HFFc6 (cell line): ENCODE measurements at regions not wholly inside any gene's neighbourhood (a gene's known extent, or its start where the extent isn't known, plus 50 kb on each side); places are given as distances from the start of the nearest gene placed in this dataset.

Source experiments
- DNase-seq: peaks from one replicate; pipeline ENCODE4 v3.0.0-alpha.2; 2018
- H3K27ac Mint-ChIP-seq: 2 replicates; pipeline ENCODE4 v1.8.0; 2020; ENCODE audit warnings: mild to moderate bottlenecking, mixed read lengths
- H3K27me3 Mint-ChIP-seq: 2 replicates; pipeline ENCODE4 v1.8.0; 2021; ENCODE audit warnings: mild to moderate bottlenecking, moderate library complexity, mixed read lengths; ENCODE audit not compliant: insufficient read depth
- H3K36me3 Mint-ChIP-seq: 2 replicates; pipeline ENCODE4 v1.8.0; 2021; ENCODE audit warnings: low read depth, mixed read lengths
- H3K4me1 Mint-ChIP-seq: 2 replicates; pipeline ENCODE4 v1.8.0; 2020; ENCODE audit warnings: low read depth, mixed read lengths
- H3K4me3 Mint-ChIP-seq: 2 replicates; pipeline ENCODE4 v1.8.0; 2020; ENCODE audit warnings: mild to moderate bottlenecking, moderate library complexity, mixed read lengths
- H3K9me3 Mint-ChIP-seq: 2 replicates; pipeline ENCODE4 v1.8.0; 2020; ENCODE audit warnings: mild to moderate bottlenecking, mixed read lengths
- TF ChIP-seq, protein P1 (sequence below): fragments of 200-600 bp; sonication (generic); IDR thresholded peaks from 2 replicates; pipeline ENCODE4 v1.5.0; 2021; ENCODE audit warnings: antibody characterized with exemption, mild to moderate bottlenecking

DNA sequence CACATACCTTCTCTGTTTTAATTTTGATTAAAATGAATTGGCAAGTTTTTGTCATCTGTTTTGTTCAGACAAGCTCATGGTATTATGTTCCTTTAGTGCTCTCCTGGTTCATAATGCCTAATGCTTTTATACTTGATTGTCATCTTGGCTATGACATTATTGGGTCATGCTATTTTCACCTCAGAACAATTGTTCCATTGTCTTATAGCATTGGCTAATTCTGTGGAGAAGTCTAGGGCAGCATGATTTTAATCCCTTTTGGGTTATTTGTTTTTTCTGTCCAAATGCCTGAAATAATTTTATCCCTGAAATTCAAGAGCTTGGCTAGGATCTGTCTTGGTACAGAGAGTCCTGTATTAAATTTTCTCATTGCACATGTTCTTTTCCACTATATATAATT, 83.8 kb upstream of the CCDC85A start:
- DNase-seq = no peak
- Mint-ChIP-seq H3K4me1 (peaks cover 24% of the 10 kb centered on the region), H3K36me3 (no peaks in the 10 kb centered on the region; the same call in 1 of the 2 replicates), H3K27ac (no peak overlapping the region), H3K4me3 (no peak overlapping the region), H3K27me3 (peaks cover 25% of the 10 kb centered on the region), H3K9me3 (no peaks in the 10 kb centered on the region)
- TF ChIP-seq, protein P1, sequence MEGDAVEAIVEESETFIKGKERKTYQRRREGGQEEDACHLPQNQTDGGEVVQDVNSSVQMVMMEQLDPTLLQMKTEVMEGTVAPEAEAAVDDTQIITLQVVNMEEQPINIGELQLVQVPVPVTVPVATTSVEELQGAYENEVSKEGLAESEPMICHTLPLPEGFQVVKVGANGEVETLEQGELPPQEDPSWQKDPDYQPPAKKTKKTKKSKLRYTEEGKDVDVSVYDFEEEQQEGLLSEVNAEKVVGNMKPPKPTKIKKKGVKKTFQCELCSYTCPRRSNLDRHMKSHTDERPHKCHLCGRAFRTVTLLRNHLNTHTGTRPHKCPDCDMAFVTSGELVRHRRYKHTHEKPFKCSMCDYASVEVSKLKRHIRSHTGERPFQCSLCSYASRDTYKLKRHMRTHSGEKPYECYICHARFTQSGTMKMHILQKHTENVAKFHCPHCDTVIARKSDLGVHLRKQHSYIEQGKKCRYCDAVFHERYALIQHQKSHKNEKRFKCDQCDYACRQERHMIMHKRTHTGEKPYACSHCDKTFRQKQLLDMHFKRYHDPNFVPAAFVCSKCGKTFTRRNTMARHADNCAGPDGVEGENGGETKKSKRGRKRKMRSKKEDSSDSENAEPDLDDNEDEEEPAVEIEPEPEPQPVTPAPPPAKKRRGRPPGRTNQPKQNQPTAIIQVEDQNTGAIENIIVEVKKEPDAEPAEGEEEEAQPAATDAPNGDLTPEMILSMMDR = no peak

DNA sequence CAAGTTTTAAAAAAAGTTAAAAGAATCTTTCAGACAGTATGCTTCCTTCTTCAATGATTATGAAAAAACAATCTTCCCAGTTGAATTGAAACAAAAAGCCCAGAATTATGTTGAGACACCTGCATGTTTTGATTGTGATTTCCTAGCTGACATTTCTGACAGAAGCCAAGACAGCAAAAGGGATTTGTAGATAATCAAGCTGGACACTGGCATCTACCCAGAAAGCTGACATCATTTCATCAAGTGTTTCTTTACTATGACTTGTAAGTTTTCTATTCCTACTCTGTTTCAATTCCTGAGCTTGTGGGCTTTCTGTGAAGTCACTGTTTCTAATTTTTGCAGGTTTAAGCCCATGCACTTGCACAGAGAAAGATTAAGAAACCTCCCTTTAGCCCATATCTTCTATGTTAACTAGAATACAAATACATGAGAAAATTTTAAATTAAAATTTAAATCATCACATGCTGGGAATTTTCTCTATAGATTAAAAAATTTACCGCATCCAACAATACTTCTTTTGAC, 82.9 kb upstream of the CCDC85A start:
- Mint-ChIP-seq H3K36me3 (no peaks in the 10 kb centered on the region; the same call in 1 of the 2 replicates), H3K27me3 (peaks cover 23% of the 10 kb centered on the region), H3K9me3 (no peaks in the 10 kb centered on the region), H3K27ac (no peak overlapping the region), H3K4me3 (no peak overlapping the region), H3K4me1 (peaks cover 27% of the 10 kb centered on the region)
- TF ChIP-seq, protein P1 = no peak
- DNase-seq = no peak

DNA sequence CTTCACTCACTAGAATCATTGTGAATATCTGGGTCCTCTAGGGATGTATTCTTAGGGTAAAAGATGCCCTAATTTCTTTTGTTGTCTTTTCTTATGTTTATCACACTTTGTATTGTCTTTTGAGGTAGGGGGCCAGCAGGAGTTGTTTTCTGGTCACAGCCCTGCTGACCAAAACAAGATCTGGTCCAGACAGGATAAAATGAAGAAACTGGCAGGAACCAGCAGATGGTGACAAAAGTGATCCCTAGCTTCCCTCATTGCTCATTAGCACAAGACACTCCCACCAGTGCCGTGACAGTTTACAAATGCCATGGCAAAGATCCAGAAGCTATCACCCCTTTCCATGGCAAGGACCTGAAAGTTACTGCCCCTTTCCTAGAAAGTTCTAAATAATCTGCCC, 81.7 kb upstream of the CCDC85A start:
- no peak overlapping the region for H3K4me3 Mint-ChIP-seq
- H3K36me3 Mint-ChIP-seq = no peaks in the 10 kb centered on the region; the same call in 1 of the 2 replicates
- TF ChIP-seq, protein P1 = no peak
- no peak for DNase-seq
- peaks cover 19% of the 10 kb centered on the region for H3K27me3 Mint-ChIP-seq
- no peaks in the 10 kb centered on the region for H3K9me3 Mint-ChIP-seq
- H3K27ac Mint-ChIP-seq = no peak overlapping the region
- peaks cover 28% of the 10 kb centered on the region for H3K4me1 Mint-ChIP-seq

DNA sequence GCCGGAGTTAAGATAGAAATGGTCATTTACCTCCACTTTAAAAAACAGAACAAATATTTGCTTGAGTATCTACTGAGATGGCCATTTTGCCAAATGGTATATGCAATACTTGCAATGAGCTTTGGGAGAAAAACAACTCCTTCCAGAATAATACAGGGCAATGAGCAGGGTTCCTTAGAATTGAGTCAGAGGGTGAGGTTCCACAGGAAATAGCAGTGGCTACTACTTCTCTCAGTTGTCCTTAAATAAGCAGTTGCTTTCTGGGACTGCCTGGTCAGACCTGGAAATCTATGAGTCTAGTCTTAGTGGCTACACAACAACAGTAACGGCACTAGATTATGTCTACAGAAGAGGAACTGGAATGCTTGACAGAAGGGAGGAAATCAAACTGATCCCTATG, 80.9 kb upstream of the CCDC85A start:
- peak; percentile 68 for DNase-seq
- no peak overlapping the region for H3K4me3 Mint-ChIP-seq
- peaks cover 32% of the 10 kb centered on the region for H3K4me1 Mint-ChIP-seq
- H3K27ac Mint-ChIP-seq = no peak overlapping the region
- H3K9me3 Mint-ChIP-seq = no peaks in the 10 kb centered on the region
- H3K27me3 Mint-ChIP-seq = peaks cover 13% of the 10 kb centered on the region
- TF ChIP-seq, protein P1 = no peak
- no peaks in the 10 kb centered on the region; the same call in 1 of the 2 replicates for H3K36me3 Mint-ChIP-seq

DNA sequence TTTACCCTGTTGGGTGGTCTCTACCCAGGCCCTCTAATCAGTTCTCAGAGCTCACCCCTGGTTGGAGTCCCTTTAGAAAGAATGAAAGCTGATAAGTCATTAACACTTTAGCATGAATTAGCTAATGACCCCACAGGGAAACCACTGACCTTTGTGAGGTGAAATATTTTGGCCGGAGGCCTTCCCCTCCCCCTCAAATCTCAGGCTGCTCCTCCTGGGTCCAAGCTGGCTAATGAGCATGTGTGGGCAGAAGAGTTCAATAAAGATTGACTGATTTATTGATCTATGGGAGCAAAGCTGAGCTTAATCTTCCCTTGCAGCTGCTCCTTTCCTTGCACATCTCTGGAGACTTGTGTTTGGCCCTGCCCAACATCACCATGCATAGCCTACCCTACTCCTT, 78.8 kb upstream of the CCDC85A start:
- H3K27ac Mint-ChIP-seq = no peak overlapping the region

More for the DNA sequence above, 78.8 kb upstream of the CCDC85A start:
- Mint-ChIP-seq H3K4me3 (no peak overlapping the region), H3K27me3 (peaks cover 10% of the 10 kb centered on the region), H3K36me3 (no peaks in the 10 kb centered on the region; the same call in 1 of the 2 replicates), H3K4me1 (peaks cover 33% of the 10 kb centered on the region), H3K9me3 (no peaks in the 10 kb centered on the region)
- no peak for DNase-seq
- TF ChIP-seq, protein P1 = no peak
